ENCODE measurements at regions not wholly inside any gene's neighbourhood (a gene's known extent, or its start where the extent isn't known, plus 50 kb on each side); places are given as distances from the start of the nearest gene placed in this dataset.

- WGBS, 2 experiments (ENCODE audit: extremely low coverage in 2 of 2, insufficient read length in 1 of 2): 57% methylated on average over 1 of the region's 1 CpG; no CpG with 5 or more reads in 1 of the 2 experiments
- DNase-seq (no peak), ATAC-seq (ENCODE audit: low read depth) (no peak)
- Histone ChIP-seq H3K36me3 (ENCODE audit: control insufficient read depth, insufficient read depth, low read length) (no peaks in the 10 kb centered on the region), H3K9me1 (ENCODE audit: insufficient read depth, low read length) (no peaks in the 10 kb centered on the region), H3K4me3 (ENCODE audit: insufficient read depth, low read depth, low read length) (no peak overlapping the region), H4K91ac (ENCODE audit: insufficient read depth, low read depth, low read length) (no peak overlapping the region), H3K27ac (ENCODE audit: insufficient read depth, low read length) (no peak overlapping the region), H3K4ac (ENCODE audit: low read depth, low read length) (no peak overlapping the region), H4K8ac (ENCODE audit: low read depth in 2 of 2, low read length in 2 of 2) (no peak overlapping the region), H3K18ac (ENCODE audit: low read depth, low read length) (no peak overlapping the region), H3K23ac (ENCODE audit: low read depth, low read length) (no peak overlapping the region), H3K27me3 (ENCODE audit: control insufficient read depth, insufficient read depth, low read length) (no peaks in the 10 kb centered on the region), H2AFZ (replicated peaks; ENCODE audit: low read length, poor library complexity) (no peak overlapping the region), H4K5ac (ENCODE audit: low read depth, low read length) (no peak overlapping the region), H2AK9ac (replicated peaks; ENCODE audit: low read depth, low read length, poor library complexity) (no peak overlapping the region), H3K14ac (replicated peaks; ENCODE audit: low read depth, low read length) (no peak overlapping the region), H2AK5ac (ENCODE audit: low read depth, low read length) (no peak overlapping the region), H2BK20ac (ENCODE audit: low read depth, low read length) (no peak overlapping the region), H3K9me3 (ENCODE audit: control insufficient read depth, insufficient read depth, low read length) (no peaks in the 10 kb centered on the region), H2BK5ac (ENCODE audit: low read depth, low read length, poor library complexity, severe bottlenecking) (no peak overlapping the region), H3K4me2 (ENCODE audit: low read depth, low read length) (no peak overlapping the region), H3K56ac (ENCODE audit: extremely low read depth, insufficient read depth, low read length) (no peak overlapping the region), H2BK15ac (ENCODE audit: low read depth, low read length) (no peak overlapping the region), H3K9ac (ENCODE audit: low read depth, low read length) (no peak overlapping the region), H3K4me1 (ENCODE audit: control insufficient read depth, insufficient read depth, low read length) (no peaks in the 10 kb centered on the region), H4K20me1 (ENCODE audit: insufficient read depth, low read length) (no peaks in the 10 kb centered on the region), H2BK120ac (ENCODE audit: low read depth, low read length) (no peak overlapping the region), H3K79me1 (ENCODE audit: low read depth in 1 of 2, low read length in 2 of 2) (no peaks in the 10 kb centered on the region)
- no TSS peak for BruUV-seq (replicated peaks)
- ChIA-PET POLR2A (ENCODE audit: unreplicated experiment) (no interaction called here), CTCF (no interaction called here)
- intact Hi-C loops (cut with micrococcal nuclease): no loop called here
- in situ Hi-C loops (cut with MboI; ENCODE audit: low sequenced_read_pairs): no loop called here
- dilution Hi-C loops (cut with HindIII; ENCODE audit: low sequenced_read_pairs, unreplicated experiment): no loop called here
- no peak for TF ChIP-seq BHLHE40 (IDR thresholded peaks at IDR 0.05; ENCODE audit: low read depth, low read length)
- TF ChIP-seq RAD21 (IDR thresholded peaks at IDR 0.05; ENCODE audit: low read length): no peak
These were observed 236.4 kb upstream of the EPHA4 start for GRCh38 chr2:221808488-221808887.
